RPMI8226 (cell line): ENCODE measurements at regions not wholly inside any gene's neighbourhood (a gene's known extent, or its start where the extent isn't known, plus 50 kb on each side); places are given as distances from the start of the nearest gene placed in this dataset.
"Not testable (repeated sequence)": the region's sequence is repeated elsewhere in the genome, so short reads cannot be mapped to it uniquely, and the experiment has no call there.

Experiments used
- DNase-seq: peaks from one replicate; pipeline ENCODE4 v3.0.0-alpha.2; 2015

GRCh38 chr16:8452941-8453340 is 137.4 kb downstream of the TMEM114 start:
- no peak for DNase-seq

- DNase-seq: no peak
Measured at GRCh38 chr16:8436931-8437330, 153.4 kb downstream of the TMEM114 start.

DNA sequence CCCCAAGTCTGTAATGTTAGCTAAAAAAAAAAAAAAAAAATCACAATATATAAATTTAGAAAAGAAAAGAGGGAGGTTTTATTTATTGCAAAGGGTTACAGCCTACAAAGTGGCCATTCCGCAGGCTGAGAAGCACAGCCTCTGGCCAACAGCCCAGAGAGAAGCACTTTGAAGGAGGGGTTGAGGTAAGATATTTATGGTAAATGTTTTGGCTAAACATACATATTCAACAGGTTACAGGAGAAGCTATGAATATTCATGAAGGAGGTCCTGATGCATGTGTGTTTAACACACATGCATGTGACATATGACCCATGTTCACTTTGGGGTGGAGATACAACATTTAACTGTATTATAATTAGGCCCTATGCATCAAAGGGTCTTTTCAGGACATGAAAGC is 158.5 kb downstream of the TMEM114 start:
- DNase-seq: no peak

DNA sequence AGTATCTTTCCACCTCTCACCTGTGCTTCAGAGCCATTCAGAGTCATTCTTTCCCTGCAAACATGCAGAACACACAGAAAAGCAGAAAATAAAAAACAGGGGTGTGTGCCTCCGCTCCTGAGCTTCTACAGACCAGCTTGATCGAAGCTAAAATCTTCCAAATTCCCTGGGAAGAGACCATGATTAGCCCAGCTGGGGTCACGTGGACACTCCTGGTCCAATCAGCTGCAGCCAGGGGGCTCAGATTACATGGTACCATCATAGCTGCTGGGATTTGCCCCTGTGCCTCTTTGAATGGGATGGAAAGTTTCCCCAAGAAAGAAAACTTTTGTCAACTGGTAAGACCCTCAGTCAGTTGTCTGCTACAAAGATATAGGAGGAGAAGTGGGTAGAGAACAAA is 159.9 kb downstream of the TMEM114 start:
- DNase-seq: no peak

- DNase-seq: no peak
Measured at GRCh38 chr16:8426569-8426968, 163.7 kb downstream of the TMEM114 start.

DNA sequence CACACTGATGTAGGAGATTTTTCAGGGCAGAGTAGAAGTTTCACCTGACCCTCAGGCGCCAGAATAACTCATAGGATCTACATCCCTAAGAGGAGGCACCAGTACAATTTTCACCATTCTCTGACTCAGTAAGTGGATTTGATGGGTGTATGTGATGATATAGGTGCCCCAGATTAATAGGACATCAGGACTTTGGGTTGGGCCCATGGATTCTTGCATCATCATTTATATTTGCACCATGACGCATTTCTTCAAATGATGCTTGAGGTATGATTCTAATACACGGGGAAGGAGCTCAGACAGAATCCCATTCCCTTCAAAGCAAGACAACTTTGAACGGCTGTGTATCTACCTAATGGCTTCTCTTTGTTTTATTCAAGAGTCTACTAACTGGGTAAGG is 173.2 kb downstream of the TMEM114 start:
- DNase-seq: no peak

GRCh38 chr16:8408855-8409567 is 181.3 kb downstream of the TMEM114 start:
- DNase-seq: no peak

GRCh38 chr16:8407351-8407750 is 183.0 kb downstream of the TMEM114 start:
- DNase-seq: no peak

DNA sequence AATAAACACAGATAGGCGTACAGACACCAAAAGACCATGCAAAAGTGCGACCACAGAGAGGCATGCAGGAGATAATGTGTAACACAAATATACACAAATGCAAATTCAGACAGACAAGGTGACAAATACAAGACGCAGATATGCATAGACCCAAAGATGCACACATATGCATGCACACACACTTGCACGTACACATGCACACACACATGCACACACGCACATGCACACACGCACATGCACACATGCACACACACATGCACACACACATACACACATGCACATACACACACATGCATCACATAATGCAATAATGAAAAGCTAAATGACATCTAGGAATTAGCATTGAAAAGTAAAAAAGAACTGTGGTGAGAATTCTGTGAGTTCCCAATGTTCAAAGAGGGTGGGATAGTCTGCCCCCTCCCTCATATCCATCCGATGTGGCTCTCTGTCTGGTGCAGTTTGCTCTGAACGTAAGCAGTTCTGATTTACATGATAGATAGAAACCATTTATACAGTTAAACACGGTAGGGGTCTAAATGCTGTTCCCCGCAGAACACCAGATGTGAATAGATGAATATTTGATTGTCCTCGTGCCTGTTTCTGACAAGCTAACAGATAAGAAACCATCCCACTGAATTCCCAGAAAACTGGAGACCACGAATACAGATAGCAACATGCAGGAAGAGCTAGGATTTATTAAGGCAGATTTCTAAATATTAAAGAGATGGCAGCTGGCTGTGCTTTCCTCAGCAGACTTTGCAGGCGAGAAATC is 186.1 kb downstream of the TMEM114 start:
- no peak for DNase-seq

DNA sequence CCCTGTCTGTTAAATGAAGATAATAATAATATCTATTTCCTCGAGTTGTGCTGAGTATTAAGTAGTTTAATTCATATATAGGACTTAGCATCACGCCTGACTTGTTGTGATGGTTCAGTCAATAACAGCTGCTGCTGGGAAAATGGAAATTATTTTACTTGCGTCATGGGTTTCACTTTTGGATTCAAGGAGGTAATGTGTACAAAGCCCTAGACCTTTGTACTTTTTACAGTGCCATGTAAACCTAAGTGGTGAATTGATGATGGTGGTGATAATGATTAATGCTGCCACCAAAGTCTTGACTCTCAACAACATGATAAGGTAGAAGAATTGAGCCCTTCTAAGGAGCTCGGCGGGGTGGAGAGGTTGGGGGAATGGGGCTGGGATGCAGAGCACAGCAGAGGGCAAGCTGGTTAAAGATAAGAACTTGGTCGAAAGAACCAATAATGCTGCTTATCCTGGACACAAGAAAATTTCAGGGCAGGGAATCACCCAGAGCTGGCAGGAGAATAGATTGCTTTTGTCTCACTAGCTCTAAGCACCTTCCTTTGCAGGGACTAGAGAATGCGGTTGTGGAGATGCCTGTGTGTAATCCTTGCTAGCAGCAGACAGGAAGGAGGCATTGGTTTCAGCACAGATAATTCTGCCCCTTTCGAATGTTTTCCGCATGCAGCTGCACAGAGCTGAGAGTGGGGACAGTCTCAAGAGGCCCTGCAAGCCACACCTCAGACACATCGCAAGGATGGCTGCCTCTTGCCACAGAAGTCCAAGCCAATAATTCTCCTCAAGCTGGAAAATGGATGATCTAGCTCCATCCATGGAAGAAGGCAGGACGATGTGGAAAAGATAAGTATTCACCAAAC is 187.1 kb downstream of the TMEM114 start:
- no peak for DNase-seq

- not testable (repeated sequence) for DNase-seq
Measured at GRCh38 chr16:8400683-8401082, 189.6 kb downstream of the TMEM114 start.

- no peak for DNase-seq
Measured at GRCh38 chr16:8398548-8398947, 191.8 kb downstream of the TMEM114 start.

- DNase-seq: no peak
Measured at GRCh38 chr16:8397223-8397622, 193.1 kb downstream of the TMEM114 start.

DNA sequence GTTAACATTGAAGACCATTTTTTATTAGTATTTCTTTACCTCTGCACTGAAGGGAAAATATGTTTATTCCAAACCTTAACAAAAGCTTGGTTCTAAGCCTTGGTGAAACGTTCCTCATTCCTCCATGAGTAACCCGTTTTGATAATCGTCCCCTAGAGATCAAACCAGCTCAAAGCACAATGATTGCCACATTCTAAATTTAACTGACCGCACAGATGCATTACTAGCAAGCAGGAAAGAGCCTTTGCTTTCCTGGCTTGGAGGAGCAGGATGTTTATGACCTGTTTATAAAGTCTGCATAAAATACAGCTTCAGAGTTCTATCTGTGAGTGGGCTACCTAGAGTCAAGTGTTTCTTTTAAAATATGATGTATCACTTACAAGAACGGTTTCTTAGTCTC is 193.8 kb downstream of the TMEM114 start:
- DNase-seq: no peak

GRCh38 chr16:8391257-8391656 is 199.1 kb downstream of the TMEM114 start:
- no peak for DNase-seq

GRCh38 chr16:8388684-8389083 is 201.6 kb downstream of the TMEM114 start:
- no peak for DNase-seq

GRCh38 chr16:8381814-8382213 is 208.5 kb downstream of the TMEM114 start:
- DNase-seq: no peak

- no peak for DNase-seq
Measured at GRCh38 chr16:8380311-8380710, 210.0 kb downstream of the TMEM114 start.

- no peak for DNase-seq
Measured at GRCh38 chr16:8377864-8378263, 212.4 kb downstream of the TMEM114 start.

GRCh38 chr16:8376858-8377257 is 213.5 kb downstream of the TMEM114 start:
- no peak for DNase-seq

GRCh38 chr16:8376430-8376829 is 213.9 kb downstream of the TMEM114 start:
- no peak for DNase-seq

DNA sequence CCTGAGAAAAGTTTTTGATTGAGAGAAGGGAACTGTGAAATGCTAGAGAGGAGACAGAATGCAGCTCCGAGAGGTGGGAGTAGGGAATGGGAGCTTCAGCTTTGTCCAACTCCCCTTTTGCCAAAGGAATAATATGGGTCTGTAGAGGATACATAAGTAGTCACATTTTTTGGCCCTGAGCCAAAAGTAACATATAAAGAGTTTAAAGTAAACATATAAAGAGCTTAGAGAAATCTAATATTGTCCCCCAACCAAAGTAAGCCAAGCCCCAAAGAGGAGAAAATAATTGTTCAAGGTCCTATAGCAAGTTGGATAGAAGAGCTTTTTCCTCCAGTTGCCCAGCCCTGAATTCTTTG is 215.1 kb downstream of the TMEM114 start:
- no peak for DNase-seq

GRCh38 chr16:8374586-8375231 is 215.6 kb downstream of the TMEM114 start:
- DNase-seq: no peak
